NOMO-1 (cell line): ENCODE measurements at regions not wholly inside any gene's neighbourhood (a gene's known extent, or its start where the extent isn't known, plus 50 kb on each side); places are given as distances from the start of the nearest gene placed in this dataset.
A peak's percentile ranks its signal among the peaks of the same experiment; 100 is the strongest.

Experiments
- DNase-seq, 2 experiments: peaks; one replicate each; lab custom pipeline; 2025; ENCODE audit not compliant: unreplicated experiment in 2 of 2; lab: John Stamatoyannopoulos, UW

DNA sequence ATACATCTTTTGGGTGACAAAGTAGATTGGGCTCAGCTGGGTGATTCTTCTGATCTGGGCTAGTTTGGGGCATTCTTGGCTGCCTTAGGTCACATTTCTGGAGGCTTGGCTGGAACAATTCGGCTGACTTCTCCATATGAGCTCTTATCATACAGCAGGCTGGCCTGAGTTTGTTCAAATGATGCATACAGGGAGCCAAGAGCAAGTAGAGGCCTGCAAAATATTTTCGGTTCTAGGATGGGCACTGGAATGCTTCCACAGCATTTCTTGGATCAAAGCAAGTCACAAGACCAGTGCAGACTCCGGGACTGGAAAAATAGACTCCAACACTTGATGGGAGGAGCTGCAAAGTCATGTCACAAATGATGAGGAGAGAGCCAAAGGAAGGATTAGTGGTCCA is 98.4 kb downstream of the SCG2 start:
- DNase-seq: no peak

DNA sequence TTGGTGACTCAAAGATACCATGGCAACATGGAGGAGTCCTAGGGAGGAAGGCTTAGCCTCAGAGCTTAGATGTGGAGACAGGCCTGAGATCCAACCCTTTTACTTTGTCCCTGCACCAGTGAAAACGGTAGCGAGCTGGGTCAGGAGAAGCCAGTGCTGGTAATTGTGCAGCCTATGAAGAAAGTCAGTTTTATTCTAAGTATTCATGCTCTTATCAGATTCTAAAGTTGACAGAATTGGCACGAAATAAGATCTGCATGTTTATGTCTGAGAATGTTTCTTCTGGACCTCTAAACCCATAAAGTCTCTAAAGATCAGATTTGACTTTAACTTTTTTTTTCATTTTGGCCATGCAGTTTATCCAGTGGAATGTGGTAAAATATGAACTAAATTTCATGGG is 93.8 kb downstream of the SCG2 start:
- no peak for DNase-seq

DNA sequence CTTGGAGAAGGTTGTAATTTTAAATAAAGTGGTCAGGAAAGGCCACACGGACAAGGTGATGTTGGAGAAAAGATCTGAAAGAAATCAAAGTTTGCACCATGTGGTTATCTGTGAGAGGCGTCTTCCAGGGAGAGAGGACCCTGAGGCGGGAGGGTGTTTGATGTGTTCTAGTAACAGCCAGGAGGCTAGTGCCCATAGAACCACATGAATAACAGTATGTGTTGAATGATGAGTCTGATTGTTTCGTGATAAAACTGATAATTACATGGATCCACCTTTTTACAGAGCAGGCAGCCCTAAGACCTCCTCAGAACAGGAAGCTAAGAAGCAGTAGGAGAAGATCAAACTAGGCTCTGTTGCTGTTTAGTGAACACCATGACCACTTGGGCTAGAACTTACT is 91.4 kb downstream of the SCG2 start:
- DNase-seq: no peak

- DNase-seq: no peak
Observed at GRCh38 chr2:223511168-223511567, 91.0 kb downstream of the SCG2 start.

- no peak for DNase-seq
Observed at GRCh38 chr2:223513771-223514455, 88.2 kb downstream of the SCG2 start.

- no peak for DNase-seq
Observed at GRCh38 chr2:223519471-223519870, 82.7 kb downstream of the SCG2 start.

DNA sequence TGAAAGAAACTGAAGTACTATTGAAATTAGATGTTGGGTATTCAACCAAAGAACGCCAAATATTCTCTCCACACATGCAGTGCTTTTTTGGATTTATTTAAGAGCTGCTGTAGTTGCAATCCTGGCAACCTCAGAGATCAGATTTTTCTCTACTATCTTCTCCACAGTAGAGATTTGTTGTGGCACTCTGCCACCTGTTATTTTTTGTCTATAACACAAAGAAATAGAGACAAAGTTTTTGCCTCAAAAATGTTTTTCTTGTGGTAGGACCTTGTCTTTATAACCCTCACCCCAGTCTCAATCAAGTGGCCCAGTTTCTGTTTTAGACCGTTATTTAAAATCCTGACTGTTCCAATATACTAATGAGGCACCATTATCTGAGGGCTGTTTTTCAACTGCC is 79.4 kb downstream of the SCG2 start:
- no peak for DNase-seq

- DNase-seq: no peak
Observed at GRCh38 chr2:223523551-223524001, 78.6 kb downstream of the SCG2 start.

- DNase-seq: no peak
Observed at GRCh38 chr2:223524066-223524465, 78.1 kb downstream of the SCG2 start.

DNA sequence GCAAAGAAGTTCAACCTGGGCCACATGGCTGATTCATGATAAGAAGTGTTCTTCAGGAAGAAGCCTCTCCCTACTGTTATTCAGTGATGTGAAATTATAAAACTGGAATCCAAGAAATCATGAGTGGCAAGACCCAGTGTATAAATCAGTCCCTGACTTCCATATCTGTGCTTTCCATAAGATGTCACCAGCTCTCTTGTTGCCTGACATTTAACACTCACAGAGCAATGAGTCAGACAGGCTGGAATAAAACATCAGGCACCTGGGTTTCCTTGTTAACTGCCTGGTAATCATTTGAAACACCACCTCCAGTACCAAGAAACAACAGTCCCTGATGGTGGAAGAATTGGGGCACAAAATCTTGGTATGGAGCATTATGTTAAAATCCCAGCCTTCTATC is 76.1 kb downstream of the SCG2 start:
- DNase-seq: no peak

GRCh38 chr2:223528036-223528435 is 74.1 kb downstream of the SCG2 start:
- no peak for DNase-seq

DNA sequence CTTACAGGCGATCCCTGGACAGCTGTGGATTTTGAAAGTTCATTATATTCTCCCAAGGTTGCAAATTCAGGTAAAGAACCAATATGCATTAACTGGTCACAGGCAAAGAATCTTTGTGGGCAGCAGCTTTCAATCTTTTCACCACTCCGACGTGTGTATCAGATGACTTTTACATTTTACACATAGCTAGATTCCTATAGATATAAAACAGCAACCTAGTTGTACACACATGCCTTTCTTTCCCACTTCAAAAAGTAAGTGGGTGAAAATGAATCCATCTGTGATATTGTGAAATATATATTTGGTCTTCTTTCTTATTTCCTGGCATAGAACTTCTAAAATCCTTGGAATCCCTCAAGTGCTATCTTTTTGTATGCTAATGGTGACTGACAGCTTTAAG is 72.5 kb downstream of the SCG2 start:
- no peak for DNase-seq

- no peak for DNase-seq
Observed at GRCh38 chr2:223530811-223531210, 71.3 kb downstream of the SCG2 start.

DNA sequence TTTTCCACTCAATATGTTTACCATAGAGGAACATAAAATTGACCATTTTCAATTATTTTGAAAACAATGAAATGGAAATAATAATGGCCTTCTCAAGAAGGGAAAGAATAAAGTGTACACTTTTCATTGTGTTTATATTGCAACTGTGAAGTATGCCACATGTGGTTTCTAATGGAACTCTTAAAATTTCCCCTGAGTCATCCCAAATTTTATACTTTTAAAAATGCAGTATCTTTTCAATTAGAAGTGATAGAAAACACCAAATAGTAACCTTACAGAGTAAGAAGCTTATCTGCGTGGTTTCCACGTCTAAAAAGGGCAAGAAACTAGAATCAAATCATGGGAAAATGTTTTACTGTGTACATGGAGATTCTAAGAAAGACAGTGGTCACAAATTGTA is 70.0 kb downstream of the SCG2 start:
- DNase-seq: no peak

DNA sequence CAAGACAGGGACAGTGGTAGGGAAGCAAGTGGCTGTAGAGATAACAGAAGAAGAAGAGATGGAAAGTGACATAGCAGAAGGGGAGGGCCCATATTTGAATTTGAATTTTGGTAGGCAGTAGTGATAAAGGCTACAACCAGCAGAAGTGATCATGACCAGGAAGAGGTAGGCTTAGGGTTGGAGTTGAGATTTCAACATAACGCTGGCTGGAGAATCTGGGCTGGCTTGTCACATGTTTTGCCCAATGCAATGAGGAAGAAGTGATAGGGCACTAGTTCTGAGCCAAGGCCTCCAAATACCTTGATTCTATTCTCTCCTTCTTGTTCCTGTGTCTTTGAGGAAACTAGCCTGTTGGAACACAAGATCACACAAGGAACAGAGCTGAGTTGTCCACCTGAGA is 69.4 kb downstream of the SCG2 start:
- peak; percentile 1 to 43 for DNase-seq

- DNase-seq: no peak
Observed at GRCh38 chr2:223536546-223536945, 65.6 kb downstream of the SCG2 start.

GRCh38 chr2:223537115-223537514 is 65.0 kb downstream of the SCG2 start:
- no peak for DNase-seq

GRCh38 chr2:223537651-223538601 is 64.2 kb downstream of the SCG2 start:
- peak in 1 of 2 experiments; percentile 23 for DNase-seq

- DNase-seq: no peak
Observed at GRCh38 chr2:223538920-223539440, 63.2 kb downstream of the SCG2 start.

GRCh38 chr2:223541546-223541945 is 60.6 kb downstream of the SCG2 start:
- DNase-seq: no peak

DNA sequence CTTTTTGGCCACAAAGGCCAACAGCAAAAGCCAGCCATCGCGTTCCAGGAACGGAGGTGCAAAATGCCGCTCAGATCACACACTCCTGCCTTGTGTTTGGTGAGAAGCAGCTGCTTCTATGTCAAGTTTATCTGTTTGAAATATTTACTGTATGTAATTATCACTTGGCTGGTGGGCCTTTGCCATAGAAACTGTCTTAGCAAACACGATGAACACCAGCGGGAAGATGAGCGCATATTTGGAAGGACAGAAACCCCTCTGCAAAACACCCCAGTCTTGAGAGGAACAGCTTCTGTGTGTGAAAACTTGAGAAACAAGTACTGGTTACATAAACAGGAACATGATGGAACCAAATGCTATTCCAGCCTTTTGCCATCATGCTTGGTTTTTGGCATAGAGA is 59.7 kb downstream of the SCG2 start:
- no peak for DNase-seq

GRCh38 chr2:223545406-223545805 is 56.8 kb downstream of the SCG2 start:
- DNase-seq: no peak
